ENCODE measurements at regions not wholly inside any gene's neighbourhood (a gene's known extent, or its start where the extent isn't known, plus 50 kb on each side); places are given as distances from the start of the nearest gene placed in this dataset.

GRCh38 chr5:96015709-96016108 is 54.1 kb upstream of the ELL2 start:
- no peak for DNase-seq

GRCh38 chr5:96014395-96014794 is 52.7 kb upstream of the ELL2 start:
- no peak for DNase-seq

- no peak for DNase-seq
Measured at GRCh38 chr5:96013254-96013653, 51.6 kb upstream of the ELL2 start.

- DNase-seq, result no peak
Measured at GRCh38 chr5:96012399-96012798, 50.7 kb upstream of the ELL2 start.

Data from SHP77 treated with DMSO at 0.1 percent for 48 hours (cell line).